ENCODE measurements at regions not wholly inside any gene's neighbourhood (a gene's known extent, or its start where the extent isn't known, plus 50 kb on each side); places are given as distances from the start of the nearest gene placed in this dataset.

DNA sequence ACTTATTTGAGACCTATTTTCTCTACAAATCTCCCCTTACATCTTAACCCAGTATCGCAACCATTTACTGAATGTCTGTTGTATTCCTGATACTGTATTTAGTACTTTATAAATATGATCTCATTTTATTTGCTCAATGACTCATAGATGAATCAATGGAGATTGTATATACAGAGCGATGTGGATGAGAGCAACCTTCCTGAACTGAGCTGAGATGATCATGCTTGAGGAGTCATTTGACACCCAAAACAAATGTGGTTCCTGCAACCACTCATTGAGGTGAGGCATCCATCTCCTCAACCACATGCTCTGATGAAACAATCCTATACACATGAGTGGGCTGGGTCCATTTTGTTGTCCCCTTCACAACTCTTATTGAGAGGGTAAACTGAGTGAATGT lies 250.0 kb downstream of the CDC14C start:
- POLR2A ChIA-PET, result no interaction called here
- CTCF ChIA-PET, result no interaction called here

DNA sequence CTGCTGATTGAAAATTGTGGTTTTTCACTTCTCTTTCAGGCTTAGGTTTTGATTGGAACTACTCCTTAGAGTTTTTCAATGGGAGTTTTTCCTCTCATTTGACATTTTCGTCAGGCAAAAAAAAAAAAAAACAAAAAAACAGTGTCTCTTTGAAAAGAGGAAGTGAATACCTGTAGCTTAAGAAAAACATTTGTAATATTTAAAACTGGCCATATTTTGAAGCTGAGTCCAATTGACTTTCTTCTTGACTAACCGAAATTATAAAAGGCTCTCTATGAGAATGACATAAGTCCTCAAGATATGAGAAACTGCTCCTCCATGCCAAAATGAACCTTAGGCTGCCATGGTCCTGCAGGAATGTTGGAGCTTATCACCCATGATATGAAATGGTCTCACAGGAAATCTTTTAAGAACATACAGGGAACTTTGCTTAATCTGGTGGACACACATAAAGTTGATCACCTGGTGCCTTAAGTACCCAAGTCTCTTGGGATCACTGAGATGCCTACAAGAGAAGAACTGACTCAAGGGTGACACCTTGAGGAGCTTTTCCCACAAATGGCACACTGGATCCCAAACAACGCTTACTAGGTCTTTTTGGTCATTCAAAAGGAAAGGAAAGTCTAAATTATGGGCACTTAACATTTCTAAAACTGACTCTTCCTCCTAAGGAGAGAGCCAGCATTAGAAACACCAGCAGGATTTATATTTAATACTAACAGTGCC lies 263.4 kb downstream of the CDC14C start:
- DNase-seq (ENCODE audit: low read depth, low spot score), result no peak
- TF ChIP-seq, protein P1, sequence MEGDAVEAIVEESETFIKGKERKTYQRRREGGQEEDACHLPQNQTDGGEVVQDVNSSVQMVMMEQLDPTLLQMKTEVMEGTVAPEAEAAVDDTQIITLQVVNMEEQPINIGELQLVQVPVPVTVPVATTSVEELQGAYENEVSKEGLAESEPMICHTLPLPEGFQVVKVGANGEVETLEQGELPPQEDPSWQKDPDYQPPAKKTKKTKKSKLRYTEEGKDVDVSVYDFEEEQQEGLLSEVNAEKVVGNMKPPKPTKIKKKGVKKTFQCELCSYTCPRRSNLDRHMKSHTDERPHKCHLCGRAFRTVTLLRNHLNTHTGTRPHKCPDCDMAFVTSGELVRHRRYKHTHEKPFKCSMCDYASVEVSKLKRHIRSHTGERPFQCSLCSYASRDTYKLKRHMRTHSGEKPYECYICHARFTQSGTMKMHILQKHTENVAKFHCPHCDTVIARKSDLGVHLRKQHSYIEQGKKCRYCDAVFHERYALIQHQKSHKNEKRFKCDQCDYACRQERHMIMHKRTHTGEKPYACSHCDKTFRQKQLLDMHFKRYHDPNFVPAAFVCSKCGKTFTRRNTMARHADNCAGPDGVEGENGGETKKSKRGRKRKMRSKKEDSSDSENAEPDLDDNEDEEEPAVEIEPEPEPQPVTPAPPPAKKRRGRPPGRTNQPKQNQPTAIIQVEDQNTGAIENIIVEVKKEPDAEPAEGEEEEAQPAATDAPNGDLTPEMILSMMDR (IDR thresholded peaks at IDR 0.05; ENCODE audit: insufficient read depth, low read length, missing control alignments), result no peak
- H3K4me3 ChIP-seq (ENCODE audit: low read depth, low read length), result no peak overlapping the region
- CTCF ChIA-PET, result interaction anchor here (0.6 kb wide), 1 partner anchor 894 kb away, joined by 3 read pairs; no protein-coding TSS in a partner anchor
- POLR2A ChIA-PET, result no interaction called here

More for the DNA sequence above, 250.0 kb downstream of the CDC14C start:
- no peak overlapping the region for H3K4me3 ChIP-seq (ENCODE audit: low read depth, low read length)
- no peak for DNase-seq (ENCODE audit: low read depth, low spot score)
- TF ChIP-seq, protein P1 (IDR thresholded peaks at IDR 0.05; ENCODE audit: insufficient read depth, low read length, missing control alignments), result no peak

DNA sequence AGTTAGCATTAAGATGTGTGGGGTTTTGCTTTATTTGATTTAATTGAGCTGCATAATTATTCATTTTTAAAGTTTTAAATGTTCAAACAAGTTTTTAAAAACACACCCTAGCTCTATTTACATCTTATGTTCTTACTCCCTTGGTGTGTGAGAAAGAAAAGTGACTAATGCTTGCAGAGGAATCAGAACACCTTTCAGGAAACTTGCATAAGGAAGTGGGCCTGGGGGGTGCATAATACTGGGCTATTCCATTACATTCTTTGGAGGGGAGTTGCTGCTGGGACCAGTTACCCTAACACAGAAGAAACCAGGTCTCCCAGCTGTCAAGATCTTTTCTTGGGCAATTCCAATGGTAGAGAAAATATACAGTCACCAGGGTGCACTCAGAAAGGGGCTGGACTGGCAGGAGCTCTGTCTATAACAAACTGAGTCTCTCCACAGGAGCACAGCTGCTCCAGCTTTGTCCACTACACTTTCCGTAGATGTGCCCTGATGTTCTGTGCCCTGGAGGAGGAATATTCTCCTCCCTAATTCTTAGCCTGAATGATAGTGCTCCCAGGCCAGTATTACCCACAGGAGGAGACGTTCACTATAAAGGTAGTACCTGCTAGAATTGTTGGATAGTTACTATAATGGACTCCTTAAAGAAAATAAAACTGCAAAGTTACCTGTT lies 304.2 kb downstream of the CDC14C start:
- CTCF ChIA-PET, result no interaction called here
- POLR2A ChIA-PET, result no interaction called here
- TF ChIP-seq, protein P1 (IDR thresholded peaks at IDR 0.05; ENCODE audit: insufficient read depth, low read length, missing control alignments), result no peak
- no peak overlapping the region for H3K4me3 ChIP-seq (ENCODE audit: low read depth, low read length)
- DNase-seq (ENCODE audit: low read depth, low spot score), result no peak

DNA sequence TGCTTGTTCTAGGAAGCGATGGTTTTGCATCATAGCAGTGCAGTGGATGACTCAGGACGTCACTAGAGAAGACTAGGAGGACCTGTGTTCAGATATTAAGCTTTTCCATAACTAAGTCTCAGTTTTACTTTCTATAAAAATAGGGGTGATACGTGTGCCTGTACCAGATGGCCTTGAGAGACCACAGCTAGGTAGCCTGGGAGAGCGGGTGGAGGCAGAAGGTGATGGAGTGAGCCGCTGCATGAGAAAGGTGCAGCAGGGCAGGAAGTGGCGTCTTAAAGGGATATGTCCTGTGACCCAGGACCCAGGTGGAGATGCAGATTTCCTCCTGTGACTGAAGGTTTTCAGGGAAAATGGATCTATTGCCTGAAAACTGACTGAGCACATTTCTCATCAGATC lies 304.9 kb downstream of the CDC14C start:
- POLR2A ChIA-PET, result no interaction called here
- DNase-seq (ENCODE audit: low read depth, low spot score), result no peak
- CTCF ChIA-PET, result no interaction called here
- TF ChIP-seq, protein P1 (IDR thresholded peaks at IDR 0.05; ENCODE audit: insufficient read depth, low read length, missing control alignments), result no peak
- H3K4me3 ChIP-seq (ENCODE audit: low read depth, low read length), result no peak overlapping the region

DNA sequence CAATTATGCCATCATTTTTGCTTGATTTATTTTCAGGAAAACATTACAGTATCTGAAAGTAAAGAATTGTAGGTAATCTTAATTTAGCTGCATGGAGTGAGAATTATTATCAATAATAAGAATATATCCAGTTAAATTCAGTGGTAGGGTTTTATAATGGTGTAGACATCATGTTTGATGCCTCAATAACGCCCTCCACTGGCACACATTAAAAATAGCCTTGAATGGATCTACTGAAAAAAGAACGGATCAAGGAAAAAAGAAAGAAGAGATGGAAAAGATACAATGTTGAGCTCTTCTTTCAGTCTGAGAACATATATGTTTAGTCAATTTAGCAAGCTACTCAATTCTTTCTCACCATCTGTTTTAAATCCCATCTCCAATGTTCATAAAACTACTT lies 319.2 kb downstream of the CDC14C start:
- H3K4me3 ChIP-seq (ENCODE audit: low read depth, low read length), result no peak overlapping the region
- POLR2A ChIA-PET, result no interaction called here
- TF ChIP-seq, protein P1 (IDR thresholded peaks at IDR 0.05; ENCODE audit: insufficient read depth, low read length, missing control alignments), result no peak
- DNase-seq (ENCODE audit: low read depth, low spot score), result no peak
- CTCF ChIA-PET, result no interaction called here

DNA sequence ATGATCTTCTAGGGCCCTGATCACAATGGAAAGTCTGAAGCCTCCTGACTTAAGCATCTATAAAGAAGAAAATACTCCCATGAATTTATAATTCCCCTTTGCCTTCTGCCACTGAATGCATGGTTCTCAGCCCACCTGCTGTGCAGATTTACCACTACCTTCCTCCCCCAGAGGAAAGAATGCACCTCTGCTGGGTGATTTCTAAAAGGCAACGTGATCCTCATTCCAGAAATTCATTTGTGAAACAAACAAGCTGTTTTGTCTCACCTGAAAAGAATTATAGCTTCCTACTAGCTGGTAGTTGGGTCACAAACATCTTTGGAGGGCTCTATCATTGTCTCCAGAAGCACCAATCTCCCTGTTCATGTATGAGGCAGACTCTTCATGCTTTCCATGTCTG lies 320.2 kb downstream of the CDC14C start:
- no peak for DNase-seq (ENCODE audit: low read depth, low spot score)
- ChIA-PET POLR2A (no interaction called here), CTCF (no interaction called here)
- TF ChIP-seq, protein P1 (IDR thresholded peaks at IDR 0.05; ENCODE audit: insufficient read depth, low read length, missing control alignments), result no peak
- H3K4me3 ChIP-seq (ENCODE audit: low read depth, low read length), result no peak overlapping the region
